GM10266 (cell line): ENCODE measurements at regions not wholly inside any gene's neighbourhood (a gene's known extent, or its start where the extent isn't known, plus 50 kb on each side); places are given as distances from the start of the nearest gene placed in this dataset.

Experiments used
- DNase-seq: peaks from one replicate; pipeline ENCODE4 v3.0.0; 2012; ENCODE audit errors: extremely low spot score
- TF ChIP-seq, protein P1 (sequence below): IDR thresholded peaks from 2 replicates; pipeline ENCODE4 v1.5.1; 2012; ENCODE audit warnings: mild to moderate bottlenecking, low read depth; ENCODE audit not compliant: control insufficient read depth, insufficient read depth; ENCODE audit errors: missing control alignments

DNA sequence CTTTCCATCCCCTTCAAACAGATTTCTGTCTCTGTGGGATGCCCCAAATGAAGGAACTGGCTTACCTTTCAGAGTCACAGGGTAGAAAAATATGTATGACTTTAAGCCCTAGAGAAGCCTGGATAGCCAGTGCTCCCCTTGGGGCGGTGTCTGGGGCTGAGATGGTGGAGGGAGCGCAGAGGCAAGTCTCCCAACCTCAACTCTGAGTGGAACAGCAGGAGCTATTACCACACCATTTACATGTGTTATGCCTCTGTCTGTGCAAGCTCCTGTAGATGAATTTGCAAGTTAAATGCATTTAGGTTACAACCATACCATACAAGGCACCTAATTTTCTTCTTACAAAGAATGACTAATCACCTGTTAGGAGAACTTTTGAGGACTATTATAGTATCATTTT lies 50.4 kb upstream of the CLMN start:
- DNase-seq: no peak
- TF ChIP-seq, protein P1, sequence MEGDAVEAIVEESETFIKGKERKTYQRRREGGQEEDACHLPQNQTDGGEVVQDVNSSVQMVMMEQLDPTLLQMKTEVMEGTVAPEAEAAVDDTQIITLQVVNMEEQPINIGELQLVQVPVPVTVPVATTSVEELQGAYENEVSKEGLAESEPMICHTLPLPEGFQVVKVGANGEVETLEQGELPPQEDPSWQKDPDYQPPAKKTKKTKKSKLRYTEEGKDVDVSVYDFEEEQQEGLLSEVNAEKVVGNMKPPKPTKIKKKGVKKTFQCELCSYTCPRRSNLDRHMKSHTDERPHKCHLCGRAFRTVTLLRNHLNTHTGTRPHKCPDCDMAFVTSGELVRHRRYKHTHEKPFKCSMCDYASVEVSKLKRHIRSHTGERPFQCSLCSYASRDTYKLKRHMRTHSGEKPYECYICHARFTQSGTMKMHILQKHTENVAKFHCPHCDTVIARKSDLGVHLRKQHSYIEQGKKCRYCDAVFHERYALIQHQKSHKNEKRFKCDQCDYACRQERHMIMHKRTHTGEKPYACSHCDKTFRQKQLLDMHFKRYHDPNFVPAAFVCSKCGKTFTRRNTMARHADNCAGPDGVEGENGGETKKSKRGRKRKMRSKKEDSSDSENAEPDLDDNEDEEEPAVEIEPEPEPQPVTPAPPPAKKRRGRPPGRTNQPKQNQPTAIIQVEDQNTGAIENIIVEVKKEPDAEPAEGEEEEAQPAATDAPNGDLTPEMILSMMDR: no peak
